Type B pancreatic cell (in vitro differentiated cells): ENCODE measurements at regions not wholly inside any gene's neighbourhood (a gene's known extent, or its start where the extent isn't known, plus 50 kb on each side); places are given as distances from the start of the nearest gene placed in this dataset.
"Not testable (repeated sequence)": the region's sequence is repeated elsewhere in the genome, so short reads cannot be mapped to it uniquely, and the experiment has no call there.

ENCODE experiments used
- DNase-seq: peaks from one replicate; pipeline ENCODE4 v3.0.0; 2021; ENCODE audit warnings: mixed read lengths; ENCODE audit not compliant: unreplicated experiment; ENCODE audit errors: extremely low spot score
- H3K27ac Mint-ChIP-seq: 2 replicates; pipeline ENCODE4 v1.8.0; 2021; ENCODE audit warnings: mild to moderate bottlenecking, mixed read lengths
- H3K27me3 Mint-ChIP-seq: 2 replicates; pipeline ENCODE4 v1.8.0; 2021; ENCODE audit warnings: mixed read lengths
- H3K36me3 Mint-ChIP-seq: 2 replicates; pipeline ENCODE4 v1.8.0; 2021; ENCODE audit warnings: mixed read lengths
- H3K4me1 Mint-ChIP-seq: one replicate; pipeline ENCODE4 v1.8.0; 2021; ENCODE audit warnings: mixed read lengths; ENCODE audit not compliant: unreplicated experiment
- H3K4me3 Mint-ChIP-seq: 2 replicates; pipeline ENCODE4 v1.8.0; 2021; ENCODE audit warnings: mild to moderate bottlenecking, mixed read lengths
- H3K9me3 Mint-ChIP-seq: 2 replicates; pipeline ENCODE4 v1.8.0; 2021; ENCODE audit warnings: mixed read lengths
- TF ChIP-seq, protein P1 (sequence below): fragments of 200-600 bp; sonication (generic); conservative IDR thresholded peaks from 2 replicates; pipeline ENCODE4 v1.5.0; 2021; ENCODE audit warnings: antibody characterized with exemption, mild to moderate bottlenecking

- Mint-ChIP-seq H3K27me3 (peaks cover 6% of the 10 kb centered on the region), H3K36me3 (no peaks in the 10 kb centered on the region), H3K27ac (no peak overlapping the region), H3K4me1 (no peaks in the 10 kb centered on the region), H3K4me3 (no peak overlapping the region), H3K9me3 (no peaks in the 10 kb centered on the region)
- TF ChIP-seq, protein P1, sequence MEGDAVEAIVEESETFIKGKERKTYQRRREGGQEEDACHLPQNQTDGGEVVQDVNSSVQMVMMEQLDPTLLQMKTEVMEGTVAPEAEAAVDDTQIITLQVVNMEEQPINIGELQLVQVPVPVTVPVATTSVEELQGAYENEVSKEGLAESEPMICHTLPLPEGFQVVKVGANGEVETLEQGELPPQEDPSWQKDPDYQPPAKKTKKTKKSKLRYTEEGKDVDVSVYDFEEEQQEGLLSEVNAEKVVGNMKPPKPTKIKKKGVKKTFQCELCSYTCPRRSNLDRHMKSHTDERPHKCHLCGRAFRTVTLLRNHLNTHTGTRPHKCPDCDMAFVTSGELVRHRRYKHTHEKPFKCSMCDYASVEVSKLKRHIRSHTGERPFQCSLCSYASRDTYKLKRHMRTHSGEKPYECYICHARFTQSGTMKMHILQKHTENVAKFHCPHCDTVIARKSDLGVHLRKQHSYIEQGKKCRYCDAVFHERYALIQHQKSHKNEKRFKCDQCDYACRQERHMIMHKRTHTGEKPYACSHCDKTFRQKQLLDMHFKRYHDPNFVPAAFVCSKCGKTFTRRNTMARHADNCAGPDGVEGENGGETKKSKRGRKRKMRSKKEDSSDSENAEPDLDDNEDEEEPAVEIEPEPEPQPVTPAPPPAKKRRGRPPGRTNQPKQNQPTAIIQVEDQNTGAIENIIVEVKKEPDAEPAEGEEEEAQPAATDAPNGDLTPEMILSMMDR = no peak
- no peak for DNase-seq
Measured at GRCh38 chr1:209168204-209168603, 415.3 kb upstream of the CAMK1G start.

DNA sequence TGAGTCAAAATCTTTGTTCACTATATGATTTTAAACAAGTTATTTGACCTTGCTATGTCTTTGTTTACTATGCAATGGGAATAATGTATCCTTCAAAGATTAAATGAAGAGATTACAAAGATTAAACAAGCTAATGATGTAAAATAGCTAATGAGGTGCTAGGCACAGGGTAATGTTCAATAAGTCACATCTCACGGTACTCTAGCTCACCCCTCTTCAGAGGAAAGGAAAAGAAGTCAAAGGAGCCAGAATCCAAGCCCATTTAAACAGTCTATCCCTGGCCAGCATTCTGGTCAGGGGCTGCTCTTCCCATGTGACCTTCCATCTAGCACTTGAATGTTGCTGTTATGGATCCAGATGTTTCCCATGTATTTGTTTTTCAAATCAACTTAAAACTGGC, 412.4 kb upstream of the CAMK1G start:
- DNase-seq = no peak
- Mint-ChIP-seq H3K36me3 (no peaks in the 10 kb centered on the region), H3K4me3 (no peak overlapping the region), H3K27me3 (peaks cover 6% of the 10 kb centered on the region), H3K27ac (no peak overlapping the region), H3K4me1 (no peaks in the 10 kb centered on the region), H3K9me3 (no peaks in the 10 kb centered on the region)
- TF ChIP-seq, protein P1 = no peak

- Mint-ChIP-seq H3K4me1 (no peaks in the 10 kb centered on the region), H3K4me3 (no peak overlapping the region), H3K27me3 (peaks cover 6% of the 10 kb centered on the region), H3K9me3 (peaks cover under 1% of the 10 kb centered on the region), H3K36me3 (no peaks in the 10 kb centered on the region), H3K27ac (no peak overlapping the region)
- no peak for DNase-seq
- TF ChIP-seq, protein P1 = no peak
Measured at GRCh38 chr1:209172286-209172685, 411.2 kb upstream of the CAMK1G start.

GRCh38 chr1:209172792-209173542, 410.5 kb upstream of the CAMK1G start:
- not testable (repeated sequence) for H3K9me3 Mint-ChIP-seq, H3K4me1 Mint-ChIP-seq, H3K4me3 Mint-ChIP-seq, H3K27me3 Mint-ChIP-seq, H3K27ac Mint-ChIP-seq, DNase-seq, H3K36me3 Mint-ChIP-seq

DNA sequence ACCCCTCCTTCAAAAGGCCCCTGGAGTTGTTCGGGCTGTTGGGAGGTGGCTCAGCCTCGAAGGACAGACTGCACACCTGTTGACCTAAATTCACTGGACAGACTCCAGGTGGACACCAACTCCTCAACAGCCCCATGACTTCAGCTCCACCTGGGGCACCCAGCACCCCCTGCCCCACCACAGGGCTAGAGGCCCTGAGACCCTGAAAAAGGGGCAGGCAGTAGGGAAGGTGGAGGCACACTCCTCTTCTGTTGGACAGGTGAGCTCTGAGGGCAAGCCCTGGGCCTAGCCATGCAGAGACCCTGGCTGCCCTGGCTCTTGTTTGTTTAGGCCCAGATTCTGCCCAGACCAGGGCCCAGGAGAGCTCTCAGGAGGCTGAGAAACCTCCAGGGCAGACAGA, 409.7 kb upstream of the CAMK1G start:
- not testable (repeated sequence) for H3K36me3 Mint-ChIP-seq, H3K27me3 Mint-ChIP-seq, H3K4me1 Mint-ChIP-seq, H3K27ac Mint-ChIP-seq, H3K4me3 Mint-ChIP-seq, DNase-seq, H3K9me3 Mint-ChIP-seq

GRCh38 chr1:209176866-209177430, 406.6 kb upstream of the CAMK1G start:
- H3K27ac Mint-ChIP-seq = no peak overlapping the region

More at GRCh38 chr1:209176866-209177430, 406.6 kb upstream of the CAMK1G start:
- H3K4me3 Mint-ChIP-seq = no peak overlapping the region
- DNase-seq = no peak
- peaks cover 18% of the 10 kb centered on the region for H3K9me3 Mint-ChIP-seq
- no peaks in the 10 kb centered on the region for H3K27me3 Mint-ChIP-seq
- no peaks in the 10 kb centered on the region for H3K4me1 Mint-ChIP-seq
- TF ChIP-seq, protein P1 = no peak
- H3K36me3 Mint-ChIP-seq = no peaks in the 10 kb centered on the region
